ENCODE measurements at regions not wholly inside any gene's neighbourhood (a gene's known extent, or its start where the extent isn't known, plus 50 kb on each side); places are given as distances from the start of the nearest gene placed in this dataset.
A peak's percentile ranks its signal among the peaks of the same experiment; 100 is the strongest.

- no peaks in the 10 kb centered on the region for H3K79me2 ChIP-seq (ENCODE audit: control insufficient read depth in 1 of 2, insufficient read depth in 2 of 2, low read length in 2 of 2)
- H2BK120ac ChIP-seq (replicated peaks; ENCODE audit: low read depth, low read length), result peak overlapping the region; percentile 68
- no peak overlapping the region for H4K5ac ChIP-seq (ENCODE audit: insufficient read length, low read depth, low read length)
- H2BK12ac ChIP-seq (ENCODE audit: low read depth, low read length), result no peak overlapping the region
- H3K4me2 ChIP-seq (ENCODE audit: insufficient read depth in 1 of 2, low read depth in 2 of 2, low read length in 2 of 2), result no peak overlapping the region
- H3K18ac ChIP-seq (ENCODE audit: extremely low read depth, low read length), result no peak overlapping the region
- no peak overlapping the region for H3K9ac ChIP-seq (replicated peaks in 1 of 4; ENCODE audit: extremely low read depth in 1 of 4, low read depth in 3 of 4, low read length in 3 of 4)
- H2BK5ac ChIP-seq (ENCODE audit: low read depth, low read length), result no peak overlapping the region
- H3K4ac ChIP-seq (replicated peaks; ENCODE audit: insufficient read length, low read depth, low read length), result no peak overlapping the region
- DNase-seq (ENCODE audit: low read depth in 1 of 2, low spot score in 2 of 2) (no peak), FAIRE-seq (no peak)
- no peak overlapping the region for H3K14ac ChIP-seq (ENCODE audit: insufficient read length)
- WGBS, 2 experiments (ENCODE audit: extremely low coverage in 1 of 2, insufficient coverage in 1 of 2, insufficient read length in 1 of 2, insufficient replicate concordance in 2 of 2, low coverage in 1 of 2, low lambda C conversion rate in 2 of 2, missing lambda C conversion rate in 1 of 2), result 100% methylated on average over 1 of the region's 1 CpG; no CpG with 5 or more reads in 1 of the 2 experiments
- H4K20me1 ChIP-seq (replicated peaks in 1 of 2; ENCODE audit: control insufficient read depth in 1 of 2, insufficient read depth in 2 of 2, low read length in 2 of 2), result no peaks in the 10 kb centered on the region
- no peak overlapping the region for H3K23ac ChIP-seq (ENCODE audit: insufficient read length)
- H3K79me1 ChIP-seq (ENCODE audit: low read depth, low read length), result no peaks in the 10 kb centered on the region
- no peak overlapping the region for H2AK5ac ChIP-seq (ENCODE audit: low read depth, low read length)
- peaks cover 0 to 8% (median 2%) of the 10 kb centered on the region in 4 experiments; a peak in 2 of 7 replicates for H3K4me1 ChIP-seq (replicated peaks in 1 of 4; ENCODE audit: control insufficient read depth in 3 of 4, insufficient read depth in 4 of 4, low read length in 3 of 4)
- H2BK15ac ChIP-seq (ENCODE audit: low read length), result no peak overlapping the region
- H3K23me2 ChIP-seq (ENCODE audit: low read depth, low read length), result no peaks in the 10 kb centered on the region
- no peak overlapping the region for H3K4me3 ChIP-seq (ENCODE audit: extremely low read depth in 1 of 4, insufficient read depth in 2 of 4, low read depth in 3 of 4, low read length in 4 of 4)
- no peak overlapping the region for H2AFZ ChIP-seq (ENCODE audit: low read length)
- ChIA-PET CTCF (ENCODE audit: partially characterized antibody) (no interaction called here), POLR2A (ENCODE audit: partially characterized antibody) (no interaction called here)
- H4K8ac ChIP-seq (ENCODE audit: extremely low read depth, insufficient read depth, low read length), result no peak overlapping the region
- H3K36me3 ChIP-seq (ENCODE audit: control insufficient read depth in 2 of 4, insufficient read depth in 4 of 4, low read length in 3 of 4), result peaks cover 0 to 14% (median 3%) of the 10 kb centered on the region in 4 experiments; a peak in 4 of 8 replicates
- peaks cover 16 to 20% of the 10 kb centered on the region in 2 experiments for H3K9me3 ChIP-seq (ENCODE audit: insufficient read depth in 2 of 2, low read depth in 1 of 2, low read length in 1 of 2)
- no peak overlapping the region for H3K56ac ChIP-seq (replicated peaks; ENCODE audit: insufficient read length, low read depth, low read length)
- H3K27me3 ChIP-seq (replicated peaks in 1 of 4; ENCODE audit: control insufficient read depth in 3 of 4, extremely low read depth in 1 of 4, insufficient read depth in 3 of 4, low read length in 3 of 4), result no peaks in the 10 kb centered on the region
- peak overlapping the region; percentile 66; the same call in 1 of the 2 replicates for H2BK20ac ChIP-seq (ENCODE audit: low read length)
- H3K27ac ChIP-seq (ENCODE audit: low read depth, low read length), result no peak overlapping the region
- H4K91ac ChIP-seq (replicated peaks; ENCODE audit: insufficient read length, low read length), result no peak overlapping the region
- TF ChIP-seq SP1 (IDR thresholded peaks at IDR 0.05; ENCODE audit: low read depth, low read length), result no peak
- TF ChIP-seq CTCF (IDR thresholded peaks at IDR 0.05; ENCODE audit: control extremely low read depth in 1 of 3, insufficient read depth in 1 of 3, low read depth in 1 of 3, low read length in 3 of 3), result no peak
- no peak for TF ChIP-seq BACH1 (IDR thresholded peaks at IDR 0.05; ENCODE audit: low read length)
- TF ChIP-seq FOSL1 (IDR thresholded peaks at IDR 0.05; ENCODE audit: insufficient read depth, low read depth, low read length), result no peak
- TF ChIP-seq SUZ12 (IDR thresholded peaks at IDR 0.05; ENCODE audit: low read length), result no peak
- TF ChIP-seq KDM5A (IDR thresholded peaks at IDR 0.05; ENCODE audit: low read length), result no peak
- TF ChIP-seq GABPA (IDR thresholded peaks at IDR 0.05; ENCODE audit: borderline replicate concordance, insufficient read depth, low read length), result no peak
- TF ChIP-seq, protein P1, sequence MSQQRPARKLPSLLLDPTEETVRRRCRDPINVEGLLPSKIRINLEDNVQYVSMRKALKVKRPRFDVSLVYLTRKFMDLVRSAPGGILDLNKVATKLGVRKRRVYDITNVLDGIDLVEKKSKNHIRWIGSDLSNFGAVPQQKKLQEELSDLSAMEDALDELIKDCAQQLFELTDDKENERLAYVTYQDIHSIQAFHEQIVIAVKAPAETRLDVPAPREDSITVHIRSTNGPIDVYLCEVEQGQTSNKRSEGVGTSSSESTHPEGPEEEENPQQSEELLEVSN (IDR thresholded peaks at IDR 0.05), result no peak
- TF ChIP-seq RXRA (IDR thresholded peaks at IDR 0.05; ENCODE audit: insufficient read depth, low read depth, low read length), result no peak
- TF ChIP-seq CREB1 (IDR thresholded peaks at IDR 0.05), result no peak
- no peak for TF ChIP-seq CEBPB (IDR thresholded peaks at IDR 0.05; ENCODE audit: low read depth, low read length)
- no peak for TF ChIP-seq SIRT6 (IDR thresholded peaks at IDR 0.05; ENCODE audit: low read length)
Measured at GRCh38 chr2:122929347-122929746, 1095.7 kb upstream of the CNTNAP5 start.
